ENCODE measurements at regions not wholly inside any gene's neighbourhood (a gene's known extent, or its start where the extent isn't known, plus 50 kb on each side); places are given as distances from the start of the nearest gene placed in this dataset.
"Not testable (repeated sequence)": the region's sequence is repeated elsewhere in the genome, so short reads cannot be mapped to it uniquely, and the experiment has no call there.

- DNase-seq (ENCODE audit: low spot score in 2 of 2), result peak in 1 of 2 donors; percentile 3
- H3K27ac Mint-ChIP-seq, result peak overlapping the region; percentile 24
- ATAC-seq, H3K9me3 Mint-ChIP-seq, H3K4me3 Mint-ChIP-seq: not testable (repeated sequence)
- H3K4me1 Mint-ChIP-seq, result peaks cover 40% of the 10 kb centered on the region
- peaks cover 39% of the 10 kb centered on the region for H3K36me3 Mint-ChIP-seq
These were observed 58.6 kb upstream of the APOD start for GRCh38 chr3:195642311-195642710.

DNA sequence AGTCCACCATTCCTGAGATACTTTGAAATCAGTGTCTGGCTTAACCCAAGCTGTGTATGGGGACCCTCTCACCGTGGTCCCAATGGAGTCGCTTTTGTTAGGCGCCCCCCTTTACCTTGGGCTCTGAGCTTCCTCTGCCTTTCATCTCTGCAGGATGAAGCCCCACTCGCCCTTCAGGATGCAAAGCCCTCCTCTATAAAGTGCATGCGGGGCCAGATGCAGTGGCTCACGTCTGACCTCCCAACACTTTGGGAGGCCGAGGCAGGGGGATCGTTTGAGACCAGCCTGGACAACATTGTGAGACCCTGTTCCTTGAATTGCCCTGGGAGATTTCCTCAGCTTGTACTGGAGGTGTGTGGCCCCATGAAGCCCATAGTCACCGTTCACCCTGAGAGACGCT is 54.7 kb upstream of the APOD start:
- H3K36me3 Mint-ChIP-seq, result peaks cover 54% of the 10 kb centered on the region
- DNase-seq (ENCODE audit: low spot score in 2 of 2); ATAC-seq; H3K9me3 Mint-ChIP-seq; H3K27ac Mint-ChIP-seq: not testable (repeated sequence)
- peak overlapping the region; percentile 69 for H3K4me3 Mint-ChIP-seq
- H3K4me1 Mint-ChIP-seq, result peaks cover 29% of the 10 kb centered on the region

- H3K4me1 Mint-ChIP-seq, result peaks cover 31% of the 10 kb centered on the region
- not testable (repeated sequence) for ATAC-seq; H3K9me3 Mint-ChIP-seq; DNase-seq (ENCODE audit: low spot score in 2 of 2)
- H3K4me3 Mint-ChIP-seq, result peak overlapping the region; percentile 69
- peaks cover 60% of the 10 kb centered on the region for H3K36me3 Mint-ChIP-seq
- peak overlapping the region; percentile 79 for H3K27ac Mint-ChIP-seq
These were observed 53.9 kb upstream of the APOD start for GRCh38 chr3:195637473-195638233.

DNA sequence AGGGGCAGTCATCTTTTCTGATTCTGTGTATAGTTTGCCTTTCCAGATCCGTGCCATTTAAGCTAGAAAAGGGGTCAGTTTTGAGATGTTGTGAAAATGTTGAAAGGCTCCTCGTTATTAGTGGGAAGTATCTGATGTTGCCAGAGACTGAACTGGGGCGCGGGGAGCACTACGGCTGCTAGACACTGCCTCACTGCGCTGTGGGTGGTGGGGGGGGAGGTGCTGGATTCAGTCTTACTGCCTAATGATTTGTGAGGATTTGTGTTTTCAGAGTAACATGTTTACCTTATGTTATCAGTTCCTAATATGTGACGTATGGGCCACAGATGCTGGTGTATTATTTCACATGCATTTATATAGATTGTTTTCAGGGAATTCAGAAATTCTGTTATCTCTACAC is 53.3 kb upstream of the APOD start:
- H3K27ac Mint-ChIP-seq, result peak overlapping the region; percentile 79
- DNase-seq (ENCODE audit: low spot score in 2 of 2), result peak in 1 of 2 donors; percentile 5

GRCh38 chr3:195635898-195636685 is 52.4 kb upstream of the APOD start:
- Mint-ChIP-seq H3K36me3 (peaks cover 50% of the 10 kb centered on the region), H3K4me1 (peaks cover 32% of the 10 kb centered on the region), H3K4me3 (peak overlapping the region; percentile 69), H3K27ac (peak overlapping the region; percentile 64)
- not testable (repeated sequence) for H3K9me3 Mint-ChIP-seq; DNase-seq (ENCODE audit: low spot score in 2 of 2); ATAC-seq

More for the DNA sequence above, 53.3 kb upstream of the APOD start:
- peaks cover 32% of the 10 kb centered on the region for H3K4me1 Mint-ChIP-seq
- peak overlapping the region; percentile 69 for H3K4me3 Mint-ChIP-seq
- peaks cover 59% of the 10 kb centered on the region for H3K36me3 Mint-ChIP-seq
- not testable (repeated sequence) for ATAC-seq, H3K9me3 Mint-ChIP-seq

DNA sequence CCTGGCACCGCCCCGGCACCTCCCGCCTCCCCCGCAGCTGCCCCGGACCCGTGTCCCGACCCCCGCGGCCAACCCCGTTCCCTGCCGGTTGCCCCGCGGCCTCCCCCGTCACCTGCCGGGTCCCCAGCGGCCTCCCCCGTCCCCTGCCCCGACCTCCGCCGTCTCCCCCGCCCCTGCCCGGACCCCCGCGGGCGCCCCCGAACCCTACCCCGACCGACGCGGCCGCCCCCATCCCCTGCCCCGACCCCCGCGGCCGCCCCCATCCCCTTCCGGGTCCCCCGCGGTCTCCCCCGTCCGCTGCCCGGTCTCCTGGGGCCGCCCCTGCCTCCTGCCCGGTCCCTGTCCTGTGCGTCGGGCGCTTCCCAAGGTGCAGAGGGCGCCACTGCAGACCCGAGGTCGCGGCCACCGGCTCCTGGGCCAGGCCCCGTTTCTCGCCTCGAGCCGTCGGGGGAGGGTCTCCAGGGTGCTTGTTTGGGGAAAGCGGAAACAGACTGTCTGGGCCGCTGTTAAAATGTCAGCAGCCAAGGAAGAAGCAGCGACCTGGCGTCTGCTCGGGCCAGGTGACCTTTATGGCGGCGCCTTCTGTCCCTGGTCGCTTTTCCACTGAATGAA is 51.6 kb upstream of the APOD start:
- not testable (repeated sequence) for H3K27ac Mint-ChIP-seq, H3K9me3 Mint-ChIP-seq, ATAC-seq
- peaks cover 43% of the 10 kb centered on the region for H3K36me3 Mint-ChIP-seq
- peak in 1 of 2 donors; percentile 73 for DNase-seq (ENCODE audit: low spot score in 2 of 2)
- H3K4me3 Mint-ChIP-seq, result peak overlapping the region; percentile 69
- peaks cover 34% of the 10 kb centered on the region for H3K4me1 Mint-ChIP-seq

GRCh38 chr3:195634426-195635261 is 50.9 kb upstream of the APOD start:
- peaks cover 35% of the 10 kb centered on the region for H3K36me3 Mint-ChIP-seq
- ATAC-seq (peak; percentile 88), DNase-seq (ENCODE audit: low spot score in 2 of 2) (peak in 1 of 2 donors; percentile 91)
- H3K9me3 Mint-ChIP-seq, H3K27ac Mint-ChIP-seq: not testable (repeated sequence)
- peaks cover 38% of the 10 kb centered on the region for H3K4me1 Mint-ChIP-seq
- H3K4me3 Mint-ChIP-seq, result peak overlapping the region; percentile 17

All from stimulated activated effector memory CD8-positive, alpha-beta T cell treated with anti-CD3 and anti-CD28 coated beads, Interleukin-12 subunit alpha, Interleukin-12 subunit beta, amount 100 ng/mL, for 72 hours (primary cell).